ENCODE measurements at regions not wholly inside any gene's neighbourhood (a gene's known extent, or its start where the extent isn't known, plus 50 kb on each side); places are given as distances from the start of the nearest gene placed in this dataset.

- Mint-ChIP-seq H3K27ac (peak overlapping the region; percentile 82), H3K36me3 (no peaks in the 10 kb centered on the region), H3K9me3 (no peaks in the 10 kb centered on the region), H3K4me1 (peaks cover 11% of the 10 kb centered on the region), H3K4me3 (no peak overlapping the region), H3K27me3 (ENCODE audit: low read depth) (no peaks in the 10 kb centered on the region)
- POLR2A ChIA-PET, result no interaction called here
- CTCF ChIA-PET, result no interaction called here
- TF ChIP-seq HMGXB4 (CRISPR knock-in tag; IDR thresholded peaks at IDR 0.05), result no peak
- no peak for TF ChIP-seq PREB (CRISPR knock-in tag; IDR thresholded peaks at IDR 0.05; ENCODE audit: borderline replicate concordance)
- TF ChIP-seq RORB (CRISPR knock-in tag; IDR thresholded peaks at IDR 0.05), result no peak
- TF ChIP-seq PRDM15 (CRISPR knock-in tag; IDR thresholded peaks at IDR 0.05), result no peak
- no peak for TF ChIP-seq E2F5 (CRISPR knock-in tag; IDR thresholded peaks at IDR 0.05)
- TF ChIP-seq NFYB (CRISPR knock-in tag; conservative IDR thresholded peaks at IDR 0.05; ENCODE audit: low read depth), result no peak
- TF ChIP-seq PRRX2 (CRISPR knock-in tag; IDR thresholded peaks at IDR 0.05), result no peak
- ATAC-seq (peak; percentile 48; the same call in 1 of the 2 replicates), DNase-seq (ENCODE audit: low spot score) (no peak)
These were observed 151.4 kb upstream of the USP9X start for GRCh38 chrX:40933706-40934425.

- ChIA-PET POLR2A (no interaction called here), CTCF (no interaction called here)
- Mint-ChIP-seq H3K36me3 (no peaks in the 10 kb centered on the region), H3K27me3 (ENCODE audit: low read depth) (no peaks in the 10 kb centered on the region), H3K4me3 (no peak overlapping the region), H3K9me3 (no peaks in the 10 kb centered on the region), H3K4me1 (peaks cover 11% of the 10 kb centered on the region), H3K27ac (no peak overlapping the region)
- DNase-seq (ENCODE audit: low spot score) (no peak), ATAC-seq (no peak)
- TF ChIP-seq E2F1 (CRISPR knock-in tag; IDR thresholded peaks at IDR 0.05) (no peak), ATF1 (CRISPR knock-in tag; IDR thresholded peaks at IDR 0.05) (no peak), GRHL2 (CRISPR knock-in tag; IDR thresholded peaks at IDR 0.05; ENCODE audit: insufficient replicate concordance, severe bottlenecking) (no peak), AR (CRISPR knock-in tag; IDR thresholded peaks at IDR 0.05) (no peak), MLX (CRISPR knock-in tag; IDR thresholded peaks at IDR 0.05) (no peak)
These were observed 148.4 kb upstream of the USP9X start for GRCh38 chrX:40936827-40937226.
